Loucy (cell line): ENCODE measurements at regions not wholly inside any gene's neighbourhood (a gene's known extent, or its start where the extent isn't known, plus 50 kb on each side); places are given as distances from the start of the nearest gene placed in this dataset.

ENCODE experiments used
- H2AFZ ChIP-seq: fragments of 200-600 bp; sonication (generic); 2 replicates; pipeline ENCODE4 v1.6.0; 2016; ENCODE audit warnings: antibody characterized with exemption, mild to moderate bottlenecking, low read length, moderate library complexity
- H3F3A ChIP-seq: fragments of 200-600 bp; 2 replicates; pipeline ENCODE4 v1.6.0; 2016; ENCODE audit warnings: antibody characterized with exemption, low read depth, mild to moderate bottlenecking
- H3K27me3 ChIP-seq: fragments of 200-600 bp; sonication (generic); 2 replicates; pipeline ENCODE4 v1.6.1; 2014; ENCODE audit warnings: low read length, mild to moderate bottlenecking; ENCODE audit not compliant: insufficient read depth, poor library complexity, severe bottlenecking
- H3K36me3 ChIP-seq: fragments of 200-600 bp; sonication (generic); 2 replicates; pipeline ENCODE4 v1.6.1; 2016; ENCODE audit warnings: low read length; ENCODE audit not compliant: insufficient read depth
- H3K4me1 ChIP-seq: fragments of 200-600 bp; sonication (generic); 2 replicates; pipeline ENCODE4 v1.5.1; 2014; ENCODE audit warnings: low read length, mild to moderate bottlenecking; ENCODE audit not compliant: insufficient read depth, poor library complexity, severe bottlenecking
- H3K4me2 ChIP-seq: fragments of 200-600 bp; sonication (generic); 2 replicates; pipeline ENCODE4 v1.6.0; 2014; ENCODE audit warnings: antibody characterized with exemption, low read length, low read depth, mild to moderate bottlenecking; ENCODE audit not compliant: poor library complexity, severe bottlenecking
- H3K4me3 ChIP-seq: fragments of 200-600 bp; sonication (generic); 2 replicates; pipeline ENCODE4 v1.5.1; 2014; ENCODE audit warnings: low read length, mild to moderate bottlenecking, mixed read lengths; ENCODE audit not compliant: poor library complexity, severe bottlenecking
- H3K79me2 ChIP-seq: fragments of 200-600 bp; sonication (generic); 2 replicates; pipeline ENCODE4 v1.6.1; 2014; ENCODE audit warnings: low read length; ENCODE audit not compliant: insufficient read depth
- H3K9ac ChIP-seq: fragments of 200-600 bp; sonication (generic); 2 replicates; pipeline ENCODE4 v1.6.0; 2014; ENCODE audit warnings: mild to moderate bottlenecking, low read depth, low read length, moderate library complexity; ENCODE audit not compliant: poor library complexity, severe bottlenecking
- H3K9me2 ChIP-seq: fragments of 200-600 bp; sonication (generic); replicated peaks from 2 replicates; pipeline ENCODE4 v1.6.1; 2016; ENCODE audit warnings: low read depth, low read length, mixed read lengths
- H3K9me3 ChIP-seq: fragments of 200-600 bp; sonication (generic); 2 replicates; pipeline ENCODE4 v1.6.1; 2014; ENCODE audit warnings: mild to moderate bottlenecking, antibody characterized with exemption, low read length, low read depth; ENCODE audit not compliant: insufficient read depth
- H4K20me1 ChIP-seq: fragments of 200-600 bp; sonication (generic); 2 replicates; pipeline ENCODE4 v1.6.0; 2014; ENCODE audit warnings: antibody characterized with exemption, low read length, mild to moderate bottlenecking; ENCODE audit not compliant: insufficient read depth, poor library complexity, severe bottlenecking
- EZH2phosphoT487 ChIP-seq: fragments of 200-600 bp; IDR thresholded peaks from 2 replicates; pipeline ENCODE4 v1.6.1; 2018; ENCODE audit warnings: antibody characterized with exemption, mild to moderate bottlenecking, moderate library complexity, borderline replicate concordance
- TF ChIP-seq, protein P1 (sequence below): fragments of 200-600 bp; sonication (generic); conservative IDR thresholded peaks from 2 replicates; pipeline ENCODE4 v1.5.1; 2014; ENCODE audit warnings: mild to moderate bottlenecking, antibody characterized with exemption, low read length

DNA sequence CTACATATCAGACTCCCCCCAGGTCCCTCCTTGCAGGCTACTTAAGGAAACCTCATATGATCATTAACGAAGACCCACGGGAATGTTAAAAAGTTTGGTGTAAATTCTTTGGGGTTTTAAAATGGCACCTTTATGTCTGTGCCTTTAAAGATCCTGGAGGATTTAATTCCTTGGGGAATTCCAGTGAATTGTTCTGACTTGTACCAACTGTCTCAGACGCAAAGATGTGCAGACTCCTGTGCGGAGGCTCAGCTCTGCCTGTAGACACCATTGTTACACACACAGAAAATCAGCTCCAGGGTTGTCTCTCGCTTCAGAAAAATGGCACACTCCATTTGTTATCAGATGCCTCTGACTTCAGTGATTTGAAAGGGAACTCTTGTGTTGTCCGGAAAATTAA, 414.4 kb upstream of the CFAP20DC start:
- Histone ChIP-seq H3K4me2 (no peak overlapping the region), H2AFZ (no peak overlapping the region), H3K79me2 (no peaks in the 10 kb centered on the region), H3K36me3 (no peaks in the 10 kb centered on the region), H3K4me3 (no peak overlapping the region), H3K9me3 (peaks cover 3% of the 10 kb centered on the region; the same call in 1 of the 2 replicates), H3F3A (no peaks in the 10 kb centered on the region), H3K4me1 (no peaks in the 10 kb centered on the region), H4K20me1 (no peaks in the 10 kb centered on the region), H3K27me3 (no peaks in the 10 kb centered on the region), H3K9me2 (no peaks in the 10 kb centered on the region), H3K9ac (no peak overlapping the region)
- no peak for TF ChIP-seq EZH2phosphoT487
- TF ChIP-seq, protein P1, sequence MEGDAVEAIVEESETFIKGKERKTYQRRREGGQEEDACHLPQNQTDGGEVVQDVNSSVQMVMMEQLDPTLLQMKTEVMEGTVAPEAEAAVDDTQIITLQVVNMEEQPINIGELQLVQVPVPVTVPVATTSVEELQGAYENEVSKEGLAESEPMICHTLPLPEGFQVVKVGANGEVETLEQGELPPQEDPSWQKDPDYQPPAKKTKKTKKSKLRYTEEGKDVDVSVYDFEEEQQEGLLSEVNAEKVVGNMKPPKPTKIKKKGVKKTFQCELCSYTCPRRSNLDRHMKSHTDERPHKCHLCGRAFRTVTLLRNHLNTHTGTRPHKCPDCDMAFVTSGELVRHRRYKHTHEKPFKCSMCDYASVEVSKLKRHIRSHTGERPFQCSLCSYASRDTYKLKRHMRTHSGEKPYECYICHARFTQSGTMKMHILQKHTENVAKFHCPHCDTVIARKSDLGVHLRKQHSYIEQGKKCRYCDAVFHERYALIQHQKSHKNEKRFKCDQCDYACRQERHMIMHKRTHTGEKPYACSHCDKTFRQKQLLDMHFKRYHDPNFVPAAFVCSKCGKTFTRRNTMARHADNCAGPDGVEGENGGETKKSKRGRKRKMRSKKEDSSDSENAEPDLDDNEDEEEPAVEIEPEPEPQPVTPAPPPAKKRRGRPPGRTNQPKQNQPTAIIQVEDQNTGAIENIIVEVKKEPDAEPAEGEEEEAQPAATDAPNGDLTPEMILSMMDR = no peak

DNA sequence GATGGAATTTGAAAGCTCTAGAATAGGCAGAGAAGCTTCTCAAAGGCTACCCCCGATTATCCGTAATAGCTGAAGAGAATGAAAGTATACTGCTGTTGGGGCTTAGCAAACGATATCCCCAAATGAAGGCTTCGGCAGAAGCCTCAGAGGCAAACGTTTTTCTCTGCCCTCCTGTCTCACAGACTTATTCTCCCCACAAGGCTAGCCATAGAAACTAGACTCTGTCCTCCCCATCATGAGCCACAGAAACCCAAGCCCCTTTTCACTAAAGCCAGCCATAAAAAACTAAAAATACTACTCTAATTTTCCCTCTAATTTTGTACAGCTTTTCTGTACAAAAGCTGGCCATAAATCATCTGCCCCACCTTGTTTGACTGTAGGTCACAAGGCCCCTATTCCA, 413.4 kb upstream of the CFAP20DC start:
- no peak overlapping the region for H3K9ac ChIP-seq
- H3K4me1 ChIP-seq = no peaks in the 10 kb centered on the region
- H4K20me1 ChIP-seq = no peaks in the 10 kb centered on the region
- H2AFZ ChIP-seq = no peak overlapping the region
- H3K36me3 ChIP-seq = no peaks in the 10 kb centered on the region
- peaks cover 3% of the 10 kb centered on the region; the same call in 1 of the 2 replicates for H3K9me3 ChIP-seq
- no peak overlapping the region for H3K4me2 ChIP-seq
- no peaks in the 10 kb centered on the region for H3F3A ChIP-seq
- no peaks in the 10 kb centered on the region for H3K27me3 ChIP-seq
- no peak overlapping the region for H3K4me3 ChIP-seq
- TF ChIP-seq, protein P1 = no peak
- no peak for TF ChIP-seq EZH2phosphoT487
- no peaks in the 10 kb centered on the region for H3K9me2 ChIP-seq
- no peaks in the 10 kb centered on the region for H3K79me2 ChIP-seq

GRCh38 chr3:59460068-59460467, 410.2 kb upstream of the CFAP20DC start:
- no peaks in the 10 kb centered on the region for H3K79me2 ChIP-seq
- no peak for TF ChIP-seq EZH2phosphoT487
- TF ChIP-seq, protein P1 = no peak
- H3K9me3 ChIP-seq = peaks cover 3% of the 10 kb centered on the region; the same call in 1 of the 2 replicates
- H3K4me2 ChIP-seq = no peak overlapping the region
- H3K9me2 ChIP-seq = no peaks in the 10 kb centered on the region
- no peak overlapping the region for H3K9ac ChIP-seq
- H4K20me1 ChIP-seq = no peaks in the 10 kb centered on the region
- H3K4me3 ChIP-seq = no peak overlapping the region
- no peaks in the 10 kb centered on the region for H3F3A ChIP-seq
- no peaks in the 10 kb centered on the region for H3K27me3 ChIP-seq
- no peaks in the 10 kb centered on the region for H3K36me3 ChIP-seq
- no peaks in the 10 kb centered on the region for H3K4me1 ChIP-seq
- no peak overlapping the region for H2AFZ ChIP-seq
